ENCODE measurements at regions not wholly inside any gene's neighbourhood (a gene's known extent, or its start where the extent isn't known, plus 50 kb on each side); places are given as distances from the start of the nearest gene placed in this dataset.

GRCh38 chr14:22044193-22044592, 370.6 kb upstream of the OR4E1 start:
- Histone ChIP-seq H2AFZ (ENCODE audit: control insufficient read depth, low read length) (no peak overlapping the region), H3K9me1 (ENCODE audit: control insufficient read depth, extremely low read depth, insufficient read depth, low read length) (no peaks in the 10 kb centered on the region), H3K4me3 (ENCODE audit: control insufficient read depth in 2 of 3, extremely low read depth in 1 of 3, insufficient read depth in 2 of 3, low read depth in 1 of 3, low read length in 3 of 3) (no peak overlapping the region), H3K4me2 (ENCODE audit: control insufficient read depth, extremely low read depth, insufficient read depth, low read depth, low read length) (no peak overlapping the region), H3K79me2 (ENCODE audit: control insufficient read depth, insufficient read depth, low read length) (no peaks in the 10 kb centered on the region), H3K9me3 (ENCODE audit: control insufficient read depth, low read depth, low read length) (no peaks in the 10 kb centered on the region), H3K4me1 (ENCODE audit: control insufficient read depth, extremely low read depth, insufficient read depth, low read length) (no peaks in the 10 kb centered on the region), H3K27ac (ENCODE audit: control insufficient read depth, insufficient read depth, low read length) (no peak overlapping the region), H3K27me3 (ENCODE audit: control insufficient read depth, extremely low read depth, insufficient read depth, low read length) (peaks cover 8% of the 10 kb centered on the region), H4K20me1 (ENCODE audit: control insufficient read depth, extremely low read depth, insufficient read depth, low read length) (no peaks in the 10 kb centered on the region), H3K36me3 (ENCODE audit: control insufficient read depth in 2 of 2, extremely low read depth in 1 of 2, insufficient read depth in 2 of 2, low read length in 2 of 2) (no peaks in the 10 kb centered on the region), H3K9ac (ENCODE audit: control insufficient read depth, extremely low read depth, insufficient read depth, low read length) (no peak overlapping the region)
- DNase-seq (ENCODE audit: low read depth, low spot score), result no peak
- dilution Hi-C loops (cut with MboI; ENCODE audit: extremely low pct_ligation_motif_present, low sequenced_read_pairs), result no loop called here
- TF ChIP-seq CTCF (optimal IDR thresholded peaks at IDR 0.05 in 1 of 3, IDR thresholded peaks at IDR 0.05 in 1 of 3, conservative IDR thresholded peaks at IDR 0.05 in 1 of 3; ENCODE audit: extremely low read depth in 1 of 3, insufficient read depth in 2 of 3, low read length in 3 of 3) (no peak), EZH2 (IDR thresholded peaks at IDR 0.05; ENCODE audit: low read length) (no peak)
- FAIRE-seq, result no peak

GRCh38 chr14:22040781-22041125, 367.1 kb upstream of the OR4E1 start:
- H3K27me3 ChIP-seq (ENCODE audit: control insufficient read depth, extremely low read depth, insufficient read depth, low read length), result no peaks in the 10 kb centered on the region
- no peak for TF ChIP-seq CTCF (optimal IDR thresholded peaks at IDR 0.05 in 1 of 3, IDR thresholded peaks at IDR 0.05 in 1 of 3, conservative IDR thresholded peaks at IDR 0.05 in 1 of 3; ENCODE audit: extremely low read depth in 1 of 3, insufficient read depth in 2 of 3, low read length in 3 of 3)
- TF ChIP-seq EZH2 (IDR thresholded peaks at IDR 0.05; ENCODE audit: low read length), result no peak
- no peaks in the 10 kb centered on the region for H3K79me2 ChIP-seq (ENCODE audit: control insufficient read depth, insufficient read depth, low read length)
- DNase-seq (ENCODE audit: low read depth, low spot score) (no peak), FAIRE-seq (no peak)
- no peaks in the 10 kb centered on the region for H3K9me1 ChIP-seq (ENCODE audit: control insufficient read depth, extremely low read depth, insufficient read depth, low read length)
- H3K4me1 ChIP-seq (ENCODE audit: control insufficient read depth, extremely low read depth, insufficient read depth, low read length), result no peaks in the 10 kb centered on the region
- H2AFZ ChIP-seq (ENCODE audit: control insufficient read depth, low read length), result no peak overlapping the region
- no peak overlapping the region for H3K9ac ChIP-seq (ENCODE audit: control insufficient read depth, extremely low read depth, insufficient read depth, low read length)
- no peak overlapping the region for H3K4me3 ChIP-seq (ENCODE audit: control insufficient read depth in 2 of 3, extremely low read depth in 1 of 3, insufficient read depth in 2 of 3, low read depth in 1 of 3, low read length in 3 of 3)
- dilution Hi-C loops (cut with MboI; ENCODE audit: extremely low pct_ligation_motif_present, low sequenced_read_pairs), result no loop called here
- H3K36me3 ChIP-seq (ENCODE audit: control insufficient read depth in 2 of 2, extremely low read depth in 1 of 2, insufficient read depth in 2 of 2, low read length in 2 of 2), result no peaks in the 10 kb centered on the region
- H4K20me1 ChIP-seq (ENCODE audit: control insufficient read depth, extremely low read depth, insufficient read depth, low read length), result no peaks in the 10 kb centered on the region
- no peak overlapping the region for H3K4me2 ChIP-seq (ENCODE audit: control insufficient read depth, extremely low read depth, insufficient read depth, low read depth, low read length)
- no peaks in the 10 kb centered on the region for H3K9me3 ChIP-seq (ENCODE audit: control insufficient read depth, low read depth, low read length)
- H3K27ac ChIP-seq (ENCODE audit: control insufficient read depth, insufficient read depth, low read length), result no peak overlapping the region
